ENCODE measurements at regions not wholly inside any gene's neighbourhood (a gene's known extent, or its start where the extent isn't known, plus 50 kb on each side); places are given as distances from the start of the nearest gene placed in this dataset.

- 89 to 91% methylated on average over 18 of the region's 18 CpGs for WGBS, 2 donors
- Histone ChIP-seq H3K9ac (ENCODE audit: insufficient read depth in 1 of 2, low read length in 2 of 2) (no peak overlapping the region), H3K27ac (ENCODE audit: low read depth in 1 of 2, low read length in 1 of 2) (no peak overlapping the region)
Observed at GRCh38 chr1:244311784-244312532, 139.8 kb downstream of the ADSS2 start.

DNA sequence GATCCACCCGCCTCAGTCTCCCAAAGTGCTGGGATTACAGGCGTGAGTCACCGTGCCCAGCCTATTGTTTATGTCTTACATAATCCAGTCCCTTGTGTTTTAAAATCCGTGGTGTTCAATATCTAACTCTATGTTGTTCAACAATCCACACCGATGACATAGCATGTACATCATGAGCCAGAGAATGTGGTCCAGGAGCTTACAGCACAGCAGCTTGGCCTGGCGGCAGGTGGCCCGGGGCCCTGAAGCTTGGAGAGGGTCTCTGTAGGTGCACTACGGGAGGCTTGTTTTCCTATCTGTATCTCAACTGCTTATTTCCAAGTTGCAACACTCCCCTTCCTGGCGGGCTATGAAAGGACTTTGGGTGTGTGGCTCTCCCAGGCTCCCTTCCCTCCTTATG lies 138.4 kb downstream of the ADSS2 start:
- no peaks in the 10 kb centered on the region for H3K36me3 ChIP-seq (ENCODE audit: control insufficient read depth in 4 of 4, insufficient read depth in 4 of 4, low read length in 4 of 4)
- no peak overlapping the region for H3K9ac ChIP-seq (ENCODE audit: insufficient read depth in 1 of 2, low read length in 2 of 2)
- TF ChIP-seq, protein P1, sequence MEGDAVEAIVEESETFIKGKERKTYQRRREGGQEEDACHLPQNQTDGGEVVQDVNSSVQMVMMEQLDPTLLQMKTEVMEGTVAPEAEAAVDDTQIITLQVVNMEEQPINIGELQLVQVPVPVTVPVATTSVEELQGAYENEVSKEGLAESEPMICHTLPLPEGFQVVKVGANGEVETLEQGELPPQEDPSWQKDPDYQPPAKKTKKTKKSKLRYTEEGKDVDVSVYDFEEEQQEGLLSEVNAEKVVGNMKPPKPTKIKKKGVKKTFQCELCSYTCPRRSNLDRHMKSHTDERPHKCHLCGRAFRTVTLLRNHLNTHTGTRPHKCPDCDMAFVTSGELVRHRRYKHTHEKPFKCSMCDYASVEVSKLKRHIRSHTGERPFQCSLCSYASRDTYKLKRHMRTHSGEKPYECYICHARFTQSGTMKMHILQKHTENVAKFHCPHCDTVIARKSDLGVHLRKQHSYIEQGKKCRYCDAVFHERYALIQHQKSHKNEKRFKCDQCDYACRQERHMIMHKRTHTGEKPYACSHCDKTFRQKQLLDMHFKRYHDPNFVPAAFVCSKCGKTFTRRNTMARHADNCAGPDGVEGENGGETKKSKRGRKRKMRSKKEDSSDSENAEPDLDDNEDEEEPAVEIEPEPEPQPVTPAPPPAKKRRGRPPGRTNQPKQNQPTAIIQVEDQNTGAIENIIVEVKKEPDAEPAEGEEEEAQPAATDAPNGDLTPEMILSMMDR (IDR thresholded peaks at IDR 0.05; ENCODE audit: control extremely low read depth, extremely low read depth) = no peak
- DNase-seq (no peak), ATAC-seq (ENCODE audit: insufficient read depth, low FRiP score) (no peak)
- no peak overlapping the region for H3K27ac ChIP-seq (ENCODE audit: low read depth in 1 of 2, low read length in 1 of 2)
- H3K4me1 ChIP-seq (ENCODE audit: control insufficient read depth in 5 of 5, insufficient read depth in 5 of 5, low read length in 5 of 5) = no peaks in the 10 kb centered on the region
- no peak overlapping the region for H3K4me3 ChIP-seq
- 82% methylated on average over 9 of the region's 9 CpGs for WGBS, 2 donors
- H3K9me3 ChIP-seq (ENCODE audit: control insufficient read depth in 4 of 4, insufficient read depth in 3 of 4, low read length in 3 of 4) = no peaks in the 10 kb centered on the region
- H3K27me3 ChIP-seq (ENCODE audit: control insufficient read depth in 3 of 3, insufficient read depth in 3 of 3, low read length in 2 of 3) = no peaks in the 10 kb centered on the region

More at GRCh38 chr1:244311784-244312532, 139.8 kb downstream of the ADSS2 start:
- no peak for DNase-seq
- Histone ChIP-seq H3K4me3 (no peak overlapping the region), H3K36me3 (ENCODE audit: control insufficient read depth in 4 of 4, insufficient read depth in 4 of 4, low read length in 4 of 4) (no peaks in the 10 kb centered on the region), H3K4me1 (ENCODE audit: control insufficient read depth in 5 of 5, insufficient read depth in 5 of 5, low read length in 5 of 5) (no peaks in the 10 kb centered on the region), H3K9me3 (ENCODE audit: control insufficient read depth in 4 of 4, insufficient read depth in 3 of 4, low read length in 3 of 4) (no peaks in the 10 kb centered on the region), H3K27me3 (ENCODE audit: control insufficient read depth in 3 of 3, insufficient read depth in 3 of 3, low read length in 2 of 3) (no peaks in the 10 kb centered on the region)
- TF ChIP-seq, protein P1 (IDR thresholded peaks at IDR 0.05; ENCODE audit: control extremely low read depth, extremely low read depth) = no peak
- no peak for ATAC-seq (ENCODE audit: insufficient read depth, low FRiP score)

DNA sequence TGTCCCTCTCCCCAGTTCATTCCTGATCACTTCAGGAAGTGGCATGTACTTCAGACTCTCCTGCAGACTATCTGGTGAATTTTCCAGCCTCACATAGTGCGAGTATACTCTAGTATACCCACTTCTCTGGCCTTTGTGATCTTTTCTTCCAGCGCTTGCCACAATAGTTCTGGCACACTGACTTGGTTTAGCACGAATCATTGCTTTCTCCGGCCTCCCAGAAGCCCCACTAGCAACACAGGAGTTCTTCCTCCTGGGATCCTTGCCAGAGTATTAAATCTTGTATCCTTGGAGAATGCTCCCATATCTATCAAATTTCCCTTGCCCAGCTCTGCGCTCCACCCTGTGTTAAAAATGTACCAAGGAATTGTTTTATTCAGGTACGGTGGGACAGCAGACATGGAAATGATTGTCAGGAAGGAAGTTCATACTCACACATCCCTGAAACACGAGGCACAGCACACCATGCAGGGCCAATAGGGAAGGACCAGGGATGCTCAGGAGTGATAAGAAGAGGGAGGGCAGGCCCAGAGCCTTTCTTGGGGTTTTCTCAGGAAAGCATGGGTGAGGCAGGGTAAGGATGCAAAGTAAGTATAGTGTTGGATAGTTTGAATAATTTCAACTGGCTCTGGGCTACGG lies 136.7 kb downstream of the ADSS2 start:
- peaks cover 0 to 2% (median 0%) of the 10 kb centered on the region in 4 donors for H3K9me3 ChIP-seq (ENCODE audit: control insufficient read depth in 4 of 4, insufficient read depth in 3 of 4, low read length in 3 of 4)
- no peaks in the 10 kb centered on the region for H3K4me1 ChIP-seq (ENCODE audit: control insufficient read depth in 5 of 5, insufficient read depth in 5 of 5, low read length in 5 of 5)
- DNase-seq (no peak), ATAC-seq (ENCODE audit: insufficient read depth, low FRiP score) (no peak)
- H3K9ac ChIP-seq (ENCODE audit: insufficient read depth in 1 of 2, low read length in 2 of 2) = no peak overlapping the region
- WGBS, 2 donors = 50 to 61% methylated on average over 8 of the region's 8 CpGs
- no peak overlapping the region for H3K27ac ChIP-seq (ENCODE audit: low read depth in 1 of 2, low read length in 1 of 2)
- H3K4me3 ChIP-seq = no peak overlapping the region
- no peaks in the 10 kb centered on the region for H3K27me3 ChIP-seq (ENCODE audit: control insufficient read depth in 3 of 3, insufficient read depth in 3 of 3, low read length in 2 of 3)
- no peaks in the 10 kb centered on the region for H3K36me3 ChIP-seq (ENCODE audit: control insufficient read depth in 4 of 4, insufficient read depth in 4 of 4, low read length in 4 of 4)
- TF ChIP-seq, protein P1 (IDR thresholded peaks at IDR 0.05; ENCODE audit: control extremely low read depth, extremely low read depth) = no peak

Measured in lung (tissue), 11 donors.